Colonic mucosa (tissue), 4 donors: ENCODE measurements at regions not wholly inside any gene's neighbourhood (a gene's known extent, or its start where the extent isn't known, plus 50 kb on each side); places are given as distances from the start of the nearest gene placed in this dataset.

ENCODE experiments used
- DNase-seq: peaks from one replicate; pipeline ENCODE4 v3.0.0-alpha.2; 2020
- H3K27ac ChIP-seq: fragments of 200-600 bp; one replicate; pipeline ENCODE4 v1.8.0; 2021
- H3K27me3 ChIP-seq: fragments of 200-600 bp; one replicate; pipeline ENCODE4 v1.8.0; 2021
- H3K36me3 ChIP-seq: fragments of 200-600 bp; one replicate; pipeline ENCODE4 v1.8.0; 2021
- H3K4me1 ChIP-seq: fragments of 200-600 bp; one replicate; pipeline ENCODE4 v1.8.0; 2021; ENCODE audit warnings: mild to moderate bottlenecking
- H3K4me3 ChIP-seq: fragments of 200-600 bp; one replicate; pipeline ENCODE4 v1.8.0; 2021
- H3K9ac ChIP-seq, 2 donors: one replicate each; pipeline ENCODE4 v1.7.0; 2013; ENCODE audit warnings: control low read depth in 2 of 2, low read depth in 2 of 2, low read length in 2 of 2
- H3K9me3 ChIP-seq: fragments of 200-600 bp; one replicate; pipeline ENCODE4 v1.8.0; 2021
- intact Hi-C: fragments of 100-400 bp; cut with DNase I; formaldehyde crosslinking; loops from one replicate; pipeline ENCODE4 v1.14.1; 2022
- TF ChIP-seq, protein P1 (sequence below): fragments of 200-600 bp; IDR thresholded peaks from one replicate; pipeline ENCODE4 v1.8.0; 2022; ENCODE audit warnings: antibody characterized with exemption, mild to moderate bottlenecking
- donor health status: healthy.
- donor health status: DM: no; HTN: no; CAD: no.
- donor health status: DM: no; HTN: no; CAD: no.

DNA sequence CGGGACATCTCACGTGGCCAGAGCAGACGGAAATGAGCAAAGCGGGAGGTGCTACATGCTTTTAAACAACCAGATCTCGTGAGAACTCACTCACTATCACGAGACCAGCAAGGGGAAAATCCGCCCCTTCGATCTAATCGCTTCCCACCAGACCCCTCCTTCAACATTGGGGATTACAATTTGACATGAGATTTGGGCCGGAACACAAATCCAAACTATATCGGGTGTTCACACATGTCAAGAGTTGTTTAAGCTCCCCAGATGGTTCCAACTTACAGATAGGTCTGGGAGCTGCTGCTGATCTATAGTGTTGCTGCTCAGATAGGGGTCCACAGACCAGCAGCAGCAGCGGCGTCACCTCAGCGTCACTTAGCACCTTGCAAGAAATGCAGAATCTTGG, 194.9 kb downstream of the GPAM start:
- Histone ChIP-seq H3K9me3 (no peaks in the 10 kb centered on the region), H3K27ac (no peak overlapping the region), H3K4me3 (no peak overlapping the region), H3K27me3 (no peaks in the 10 kb centered on the region), H3K9ac (no peak overlapping the region), H3K4me1 (no peaks in the 10 kb centered on the region), H3K36me3 (no peaks in the 10 kb centered on the region)
- TF ChIP-seq, protein P1, sequence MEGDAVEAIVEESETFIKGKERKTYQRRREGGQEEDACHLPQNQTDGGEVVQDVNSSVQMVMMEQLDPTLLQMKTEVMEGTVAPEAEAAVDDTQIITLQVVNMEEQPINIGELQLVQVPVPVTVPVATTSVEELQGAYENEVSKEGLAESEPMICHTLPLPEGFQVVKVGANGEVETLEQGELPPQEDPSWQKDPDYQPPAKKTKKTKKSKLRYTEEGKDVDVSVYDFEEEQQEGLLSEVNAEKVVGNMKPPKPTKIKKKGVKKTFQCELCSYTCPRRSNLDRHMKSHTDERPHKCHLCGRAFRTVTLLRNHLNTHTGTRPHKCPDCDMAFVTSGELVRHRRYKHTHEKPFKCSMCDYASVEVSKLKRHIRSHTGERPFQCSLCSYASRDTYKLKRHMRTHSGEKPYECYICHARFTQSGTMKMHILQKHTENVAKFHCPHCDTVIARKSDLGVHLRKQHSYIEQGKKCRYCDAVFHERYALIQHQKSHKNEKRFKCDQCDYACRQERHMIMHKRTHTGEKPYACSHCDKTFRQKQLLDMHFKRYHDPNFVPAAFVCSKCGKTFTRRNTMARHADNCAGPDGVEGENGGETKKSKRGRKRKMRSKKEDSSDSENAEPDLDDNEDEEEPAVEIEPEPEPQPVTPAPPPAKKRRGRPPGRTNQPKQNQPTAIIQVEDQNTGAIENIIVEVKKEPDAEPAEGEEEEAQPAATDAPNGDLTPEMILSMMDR: no peak
- DNase-seq: no peak
- intact Hi-C loops: no loop called here

DNA sequence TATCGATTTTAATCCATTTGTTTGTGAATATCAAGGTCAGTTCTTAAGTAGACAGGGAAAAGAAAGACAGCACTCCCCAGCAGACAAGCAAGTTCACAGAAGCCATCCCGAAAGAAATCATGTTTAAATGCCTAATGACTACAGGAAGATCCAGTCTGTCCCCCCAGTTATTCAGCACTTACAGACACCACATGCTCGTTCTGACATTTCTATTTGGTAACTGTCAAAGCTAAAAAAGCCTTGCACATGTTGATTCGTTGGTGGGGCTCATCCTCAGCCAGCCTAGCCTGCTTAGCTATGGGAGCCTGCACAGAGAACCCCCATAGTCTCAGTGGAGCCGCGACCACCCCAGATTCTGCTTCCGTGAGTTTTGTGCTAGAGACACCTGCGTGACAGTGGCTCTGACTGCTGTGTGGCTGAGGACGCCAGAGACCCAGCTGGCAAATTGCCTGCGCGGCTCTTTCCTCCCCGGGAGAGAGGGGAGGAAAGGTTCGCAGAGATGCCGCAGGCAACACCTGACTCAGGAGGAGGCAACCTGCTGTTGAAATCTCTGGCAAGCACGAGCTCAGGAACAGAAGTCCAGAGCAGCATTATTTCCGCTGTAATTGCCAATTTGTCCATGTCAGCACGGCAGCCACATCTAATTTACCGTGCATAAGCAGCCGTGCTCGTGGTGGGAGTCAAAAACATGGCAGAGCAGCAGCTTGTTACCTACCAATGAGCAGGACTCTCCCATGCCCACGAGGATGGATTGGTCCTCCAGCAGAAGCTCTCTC, 194.2 kb downstream of the GPAM start:
- H3K9ac ChIP-seq: no peak overlapping the region
- H3K4me3 ChIP-seq: no peak overlapping the region
- no peaks in the 10 kb centered on the region for H3K9me3 ChIP-seq
- TF ChIP-seq, protein P1: no peak
- intact Hi-C loops: no loop called here
- H3K36me3 ChIP-seq: no peaks in the 10 kb centered on the region
- no peak for DNase-seq
- H3K27ac ChIP-seq: no peak overlapping the region
- no peaks in the 10 kb centered on the region for H3K4me1 ChIP-seq
- no peaks in the 10 kb centered on the region for H3K27me3 ChIP-seq

DNA sequence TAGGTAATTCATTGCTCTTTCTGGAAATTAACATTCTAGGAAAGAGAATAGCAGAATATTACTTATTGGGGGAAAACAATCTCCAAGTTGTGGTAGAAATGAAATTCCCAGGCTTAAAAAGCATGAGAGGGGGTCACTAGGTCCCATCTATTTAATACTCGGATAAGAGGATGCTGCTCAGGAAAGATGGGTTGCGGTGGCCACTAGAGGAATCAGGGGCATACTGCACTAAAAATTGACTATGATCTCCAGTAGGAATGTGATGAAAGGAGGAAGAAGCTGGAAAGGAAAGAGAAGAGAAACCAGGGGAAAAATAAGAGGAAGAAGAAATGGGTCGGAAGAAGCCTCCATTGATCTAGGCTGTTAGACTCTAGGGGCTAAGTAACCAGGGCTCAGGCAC, 192.8 kb downstream of the GPAM start:
- DNase-seq: no peak
- intact Hi-C loops: no loop called here
- H3K4me1 ChIP-seq: no peaks in the 10 kb centered on the region
- H3K36me3 ChIP-seq: no peaks in the 10 kb centered on the region
- no peak overlapping the region for H3K27ac ChIP-seq
- H3K9me3 ChIP-seq: no peaks in the 10 kb centered on the region
- H3K4me3 ChIP-seq: no peak overlapping the region
- H3K9ac ChIP-seq: no peak overlapping the region
- TF ChIP-seq, protein P1: no peak
- no peaks in the 10 kb centered on the region for H3K27me3 ChIP-seq

DNA sequence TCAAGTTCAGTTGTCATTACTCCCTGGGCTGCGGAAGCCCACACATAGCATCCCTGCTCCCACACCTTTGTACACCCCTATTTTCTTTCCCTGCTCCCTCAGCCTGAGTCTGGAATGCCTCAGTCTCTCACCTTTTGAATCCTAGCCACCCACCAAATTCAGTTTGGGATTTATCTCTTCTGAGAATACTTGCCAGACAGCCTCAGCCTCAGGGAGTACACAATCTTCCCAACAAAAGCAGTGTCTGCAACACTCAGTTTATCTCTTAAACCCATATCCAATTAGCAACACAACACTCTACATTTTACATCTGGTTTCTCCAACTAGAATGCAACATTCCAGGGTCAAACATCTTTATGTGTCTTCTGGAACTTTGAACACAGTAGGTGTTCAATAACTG, 190.2 kb downstream of the GPAM start:
- intact Hi-C loops: no loop called here
- TF ChIP-seq, protein P1: no peak
- no peaks in the 10 kb centered on the region for H3K9me3 ChIP-seq
- H3K9ac ChIP-seq: no peak overlapping the region
- DNase-seq: no peak
- H3K4me3 ChIP-seq: no peak overlapping the region
- no peaks in the 10 kb centered on the region for H3K4me1 ChIP-seq
- H3K27me3 ChIP-seq: no peaks in the 10 kb centered on the region
- H3K27ac ChIP-seq: no peak overlapping the region
- H3K36me3 ChIP-seq: no peaks in the 10 kb centered on the region

DNA sequence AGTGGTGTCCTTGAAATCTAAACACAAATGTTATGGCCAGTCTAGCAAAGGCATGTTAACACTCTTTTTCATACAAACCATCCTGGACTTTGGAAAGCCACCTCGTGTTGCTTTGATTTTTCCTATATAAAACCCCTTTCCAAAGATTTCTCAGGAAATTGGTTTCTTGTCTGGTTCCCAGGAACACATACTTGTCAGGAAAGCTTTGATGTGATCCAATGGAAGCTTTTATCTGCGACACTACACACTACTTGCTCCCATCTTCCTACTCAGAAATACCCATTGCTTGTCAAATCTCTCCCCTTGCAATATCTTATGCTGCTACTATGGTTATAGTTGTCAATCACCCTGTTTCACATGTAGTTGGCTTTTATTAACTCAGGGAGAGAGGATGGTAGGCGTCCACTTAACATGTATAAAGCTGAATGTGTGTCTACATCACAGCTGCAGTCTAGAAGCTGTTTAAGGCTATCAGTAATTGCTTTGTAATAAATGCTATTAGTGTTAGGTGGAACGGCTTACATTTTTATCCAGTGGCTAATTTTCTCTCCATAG, 189.6 kb downstream of the GPAM start:
- Histone ChIP-seq H3K9ac (no peak overlapping the region), H3K4me3 (no peak overlapping the region), H3K27me3 (no peaks in the 10 kb centered on the region), H3K36me3 (no peaks in the 10 kb centered on the region), H3K4me1 (no peaks in the 10 kb centered on the region), H3K9me3 (no peaks in the 10 kb centered on the region), H3K27ac (no peak overlapping the region)
- intact Hi-C loops: no loop called here
- TF ChIP-seq, protein P1: no peak
- no peak for DNase-seq
